ENCODE measurements at regions not wholly inside any gene's neighbourhood (a gene's known extent, or its start where the extent isn't known, plus 50 kb on each side); places are given as distances from the start of the nearest gene placed in this dataset.
"Not testable (repeated sequence)": the region's sequence is repeated elsewhere in the genome, so short reads cannot be mapped to it uniquely, and the experiment has no call there.

DNA sequence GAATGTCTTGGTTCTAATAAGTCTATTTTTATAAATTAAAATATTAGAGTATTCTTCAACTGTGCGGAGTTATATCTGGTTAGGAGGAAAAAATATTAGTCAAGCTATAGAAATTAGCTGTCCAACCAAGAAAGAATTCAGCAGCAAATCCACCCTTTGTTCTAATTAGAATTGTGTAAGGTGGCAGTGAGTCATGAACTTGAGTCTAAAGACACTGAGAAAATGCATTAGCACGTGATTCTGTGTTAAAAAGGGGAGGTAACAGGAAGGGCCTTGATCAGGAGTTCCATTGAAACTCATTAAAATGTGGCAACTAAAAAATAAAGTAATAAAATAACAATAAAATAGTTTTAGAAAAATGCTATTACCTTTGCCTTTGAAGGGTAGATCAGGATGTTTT lies 398.2 kb upstream of the RGS18 start:
- no peak for DNase-seq (ENCODE audit: low read depth)

DNA sequence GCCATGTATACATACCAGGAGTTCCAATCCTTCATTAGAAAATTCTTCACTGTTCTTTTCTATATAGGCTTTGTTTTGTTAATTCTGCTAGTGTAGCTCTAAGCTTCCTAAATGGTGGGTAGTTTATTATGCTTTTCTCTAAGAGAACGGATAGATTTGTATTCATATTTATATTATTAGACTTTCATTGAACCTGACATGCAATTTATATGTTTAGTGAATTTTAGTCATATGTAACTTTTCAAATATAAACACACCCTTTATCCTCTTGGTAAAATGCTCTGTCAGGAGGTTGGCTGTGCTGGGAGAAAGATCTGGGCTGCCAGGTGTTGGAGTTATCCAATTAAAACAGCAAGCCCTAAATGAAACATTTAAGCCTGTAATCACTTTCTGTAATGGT lies 369.7 kb upstream of the RGS18 start:
- no peak for DNase-seq (ENCODE audit: low read depth)

DNA sequence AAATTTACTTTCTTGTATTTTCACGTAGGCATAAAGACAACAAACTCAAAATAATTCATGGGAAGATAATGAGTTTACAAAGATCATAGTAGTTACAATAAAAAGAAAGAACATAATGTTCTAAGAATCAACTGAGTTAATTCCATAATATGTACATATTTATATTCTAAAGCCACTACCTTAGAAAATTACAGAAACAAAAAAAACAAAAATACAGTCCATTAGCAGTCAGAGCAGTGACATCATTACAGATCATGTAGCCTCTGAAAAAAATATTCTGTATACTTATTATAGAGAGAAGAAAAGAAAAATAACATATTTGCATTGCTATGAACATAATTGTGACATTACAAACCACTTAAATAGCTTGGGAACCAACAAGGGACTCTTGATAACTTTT lies 360.1 kb upstream of the RGS18 start:
- no peak for DNase-seq (ENCODE audit: low read depth)

DNA sequence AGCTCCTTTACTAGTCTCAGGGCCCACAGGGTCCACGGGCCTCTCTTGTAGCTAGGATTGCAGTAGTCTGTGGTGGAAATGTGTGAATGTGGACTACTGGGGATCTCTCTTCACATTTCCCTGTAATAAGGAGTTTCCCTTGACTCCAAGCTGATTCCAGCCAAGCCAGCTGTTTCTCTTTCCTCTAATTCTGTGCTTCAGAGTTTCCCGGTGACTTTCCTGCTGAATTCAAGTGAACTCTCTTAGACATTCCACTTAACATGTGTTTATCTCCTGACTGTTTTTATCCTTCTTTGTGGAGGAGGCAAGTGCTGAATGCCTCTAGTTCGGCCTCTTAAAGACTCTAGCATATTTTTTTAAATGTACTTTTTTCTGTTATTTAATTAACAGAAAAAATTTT lies 354.0 kb upstream of the RGS18 start:
- DNase-seq (ENCODE audit: low read depth) = no peak

- not testable (repeated sequence) for DNase-seq (ENCODE audit: low read depth)
These were observed 344.7 kb upstream of the RGS18 start for GRCh38 chr1:191813593-191813992.

DNA sequence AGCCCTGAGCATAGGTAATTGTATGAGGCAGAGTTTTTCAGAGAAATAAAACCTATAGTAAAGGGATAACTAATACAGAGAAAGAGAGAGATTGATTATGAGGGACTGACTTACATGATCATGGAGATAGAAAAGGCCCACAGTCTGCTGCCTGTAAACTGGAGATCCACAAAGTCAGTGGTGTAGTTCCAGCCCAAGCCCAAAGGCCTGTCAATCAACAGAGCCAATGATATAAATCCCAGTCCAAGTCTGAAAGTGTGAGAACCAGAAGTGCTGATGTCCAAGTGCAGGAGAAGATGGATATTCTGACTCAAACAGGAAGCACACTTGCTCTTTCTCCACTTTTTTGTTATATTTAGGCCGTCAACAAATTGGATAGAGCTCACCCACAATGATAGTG lies 340.1 kb upstream of the RGS18 start:
- DNase-seq (ENCODE audit: low read depth) = no peak

- no peak for DNase-seq (ENCODE audit: low read depth)
These were observed 326.7 kb upstream of the RGS18 start for GRCh38 chr1:191831572-191831971.

DNA sequence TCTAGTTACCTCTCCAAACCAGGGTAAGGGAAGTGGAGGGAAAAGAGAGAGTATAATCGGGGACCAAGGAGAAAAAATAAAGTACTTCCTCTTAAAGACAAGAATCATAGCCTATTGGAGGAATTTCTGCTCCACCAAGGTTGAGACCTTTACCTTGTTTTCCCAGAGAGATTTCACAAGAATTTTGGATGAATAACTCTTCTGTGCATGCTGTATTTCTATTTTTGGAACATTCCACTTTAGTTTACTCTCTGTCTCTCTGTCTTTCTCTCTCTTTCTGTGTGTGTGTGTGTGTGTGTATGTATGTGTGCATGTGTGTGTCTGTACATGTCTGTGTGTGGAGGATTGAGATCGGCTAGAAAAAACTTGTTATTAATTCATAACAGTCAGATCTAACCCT lies 318.4 kb upstream of the RGS18 start:
- DNase-seq (ENCODE audit: low read depth) = no peak

DNA sequence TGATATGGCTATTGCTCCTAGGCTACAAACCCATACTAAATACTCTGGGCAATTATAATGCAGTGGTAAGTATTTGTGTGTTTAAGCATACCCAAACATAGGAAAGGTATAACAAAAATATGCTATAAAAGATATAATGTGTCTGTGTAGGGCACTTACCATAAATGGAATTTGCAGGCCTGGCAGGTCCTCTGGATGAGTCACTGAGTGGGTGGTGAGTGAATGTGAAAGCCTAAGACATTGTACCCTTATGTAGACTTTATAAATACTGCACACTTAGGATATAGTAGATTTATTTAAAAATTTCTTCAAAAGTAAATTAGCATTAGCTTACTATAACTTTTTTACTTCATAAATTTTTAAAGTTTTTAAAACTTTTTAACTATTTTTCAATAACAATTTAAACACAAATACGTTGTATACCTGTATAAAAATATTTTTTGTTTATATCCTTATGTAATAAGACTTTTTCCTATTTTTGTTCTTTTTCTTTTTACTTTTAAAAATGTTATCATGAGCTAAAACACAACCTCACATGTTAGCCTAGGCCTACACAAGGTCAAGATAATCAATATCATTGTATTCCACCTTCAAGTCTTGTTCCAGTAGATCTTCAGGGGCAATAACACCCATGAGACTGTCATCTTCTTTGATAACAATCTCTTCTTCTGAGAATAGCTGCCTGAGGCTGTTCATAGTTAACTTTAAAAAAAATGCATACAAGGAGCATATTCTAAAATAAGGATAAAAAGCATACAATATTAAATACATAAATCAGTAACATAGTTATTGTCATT lies 306.3 kb upstream of the RGS18 start:
- DNase-seq (ENCODE audit: low read depth) = no peak

- DNase-seq (ENCODE audit: low read depth) = no peak
These were observed 305.4 kb upstream of the RGS18 start for GRCh38 chr1:191852907-191853306.

GRCh38 chr1:191857600-191857999 lies 300.7 kb upstream of the RGS18 start:
- DNase-seq (ENCODE audit: low read depth) = no peak

DNA sequence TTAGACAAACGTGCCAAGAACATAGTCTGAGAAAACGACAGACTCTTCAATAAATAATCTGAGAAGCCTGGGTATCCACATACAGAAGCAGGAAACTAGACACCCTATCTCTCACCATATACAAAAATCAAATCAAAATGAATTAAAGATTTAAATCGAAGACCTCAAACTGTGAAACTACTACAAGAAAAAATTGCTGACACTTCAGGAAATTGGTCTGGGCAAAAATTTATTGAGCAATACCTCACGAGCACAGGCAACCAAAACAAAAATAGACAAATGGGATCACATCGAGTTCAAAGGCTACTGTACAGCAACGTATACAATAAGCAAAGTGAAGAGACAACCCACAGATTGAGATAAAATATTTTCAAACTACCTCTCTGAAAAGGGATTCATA lies 292.8 kb upstream of the RGS18 start:
- no peak for DNase-seq (ENCODE audit: low read depth)

DNA sequence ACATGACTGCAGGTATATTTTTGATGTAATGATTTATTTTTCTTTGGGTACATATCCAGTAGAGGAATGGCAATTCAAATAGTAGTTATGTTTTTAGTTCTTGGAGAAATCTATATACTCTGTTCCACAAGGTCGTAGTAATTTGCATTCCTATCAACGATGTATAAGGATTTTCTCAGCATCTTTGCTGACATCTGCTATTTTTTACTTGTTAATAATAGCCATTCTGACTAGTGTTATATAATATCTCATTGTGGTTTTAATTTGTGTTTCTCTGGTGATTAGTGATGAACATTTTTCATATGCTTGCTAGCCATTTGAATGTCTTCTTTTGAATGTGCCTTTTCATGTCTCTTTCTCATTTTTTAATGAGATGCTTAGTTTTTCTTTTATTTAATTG lies 292.1 kb upstream of the RGS18 start:
- DNase-seq (ENCODE audit: low read depth) = no peak

GRCh38 chr1:191869790-191870312 lies 288.4 kb upstream of the RGS18 start:
- DNase-seq (ENCODE audit: low read depth) = no peak

- DNase-seq (ENCODE audit: low read depth) = no peak
These were observed 287.8 kb upstream of the RGS18 start for GRCh38 chr1:191870490-191870889.

GRCh38 chr1:191875994-191876393 lies 282.3 kb upstream of the RGS18 start:
- no peak for DNase-seq (ENCODE audit: low read depth)

- no peak for DNase-seq (ENCODE audit: low read depth)
These were observed 281.6 kb upstream of the RGS18 start for GRCh38 chr1:191876631-191877030.

- no peak for DNase-seq (ENCODE audit: low read depth)
These were observed 275.4 kb upstream of the RGS18 start for GRCh38 chr1:191882870-191883269.

- DNase-seq (ENCODE audit: low read depth) = no peak
These were observed 271.3 kb upstream of the RGS18 start for GRCh38 chr1:191886977-191887376.

DNA sequence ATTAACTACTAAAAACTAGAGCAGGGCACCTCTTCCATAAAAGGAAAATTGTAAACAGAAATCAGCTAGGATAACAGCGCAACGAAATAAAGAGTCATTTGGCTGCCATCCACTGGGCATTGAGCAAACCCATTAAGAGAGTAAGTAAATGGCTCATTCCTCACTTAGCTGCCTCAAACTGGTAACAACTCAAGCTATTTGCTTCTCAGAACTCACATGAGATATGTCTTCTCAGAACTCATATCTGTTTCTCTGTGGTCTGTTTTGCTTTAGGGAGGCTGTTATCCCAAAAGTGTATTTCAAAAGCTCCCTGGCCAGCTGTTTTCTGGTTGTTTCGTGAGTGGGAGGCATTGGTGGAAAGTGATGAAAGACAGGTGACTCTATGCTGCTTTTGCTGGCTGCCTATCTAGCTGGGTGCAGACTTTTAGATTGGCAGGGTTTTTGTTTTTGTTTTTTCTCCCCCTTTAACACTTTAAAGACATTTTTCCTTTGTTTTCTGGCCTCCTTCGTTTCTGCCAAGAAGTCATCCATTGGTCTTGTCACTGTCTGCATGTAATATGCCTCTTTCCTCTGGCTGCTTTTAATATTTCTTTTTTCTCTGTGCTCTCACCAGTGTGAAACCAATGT lies 269.2 kb upstream of the RGS18 start:
- no peak for DNase-seq (ENCODE audit: low read depth)

DNA sequence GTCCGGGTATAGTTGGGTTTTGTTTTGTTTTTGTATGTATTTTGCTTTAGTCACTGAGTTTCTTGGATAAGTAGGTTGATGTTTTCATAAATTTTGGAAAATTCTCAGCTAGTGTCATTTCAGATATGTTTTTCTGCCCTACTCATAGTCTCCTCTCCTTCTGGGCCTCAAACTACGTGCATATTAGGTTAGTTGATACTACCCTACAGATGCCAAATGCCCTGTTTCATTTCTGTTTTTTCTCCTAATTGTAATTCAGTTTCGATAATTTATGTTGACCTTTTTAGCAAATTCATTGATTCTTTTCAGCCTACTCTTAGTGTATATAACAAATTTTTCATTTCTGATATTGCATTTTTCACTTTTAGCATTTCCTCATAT lies 268.6 kb upstream of the RGS18 start:
- no peak for DNase-seq (ENCODE audit: low read depth)

DNA sequence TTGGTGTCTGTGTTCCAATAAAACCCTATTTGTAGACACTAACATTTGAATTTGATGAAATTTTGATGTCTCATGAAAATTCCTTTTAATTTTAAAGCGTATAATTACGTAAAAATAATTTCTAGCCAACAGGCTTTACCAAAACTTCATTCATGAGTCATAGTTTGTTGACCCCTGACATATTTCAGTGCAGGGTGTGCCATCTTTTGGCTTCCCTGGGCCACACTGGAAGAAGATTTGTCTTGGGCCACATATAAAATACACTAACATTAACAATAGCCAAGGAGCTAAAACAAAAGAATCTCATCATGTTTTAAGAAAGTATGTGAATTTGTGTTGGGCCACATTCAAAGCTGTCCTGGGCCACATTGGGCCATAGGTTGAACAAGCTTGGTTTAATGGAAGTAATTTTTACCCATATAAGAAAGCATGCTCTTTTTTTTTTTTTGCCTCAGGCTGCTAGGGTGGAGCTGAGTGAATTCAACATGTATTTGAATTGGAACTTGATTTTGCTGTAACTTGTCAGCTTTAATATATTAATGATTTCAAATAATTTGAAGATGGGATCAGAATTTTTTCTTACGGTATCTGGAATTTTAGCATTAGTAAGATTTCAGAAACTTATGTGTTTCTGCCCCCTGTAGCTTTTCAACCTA lies 267.7 kb upstream of the RGS18 start:
- DNase-seq (ENCODE audit: low read depth) = no peak

DNA sequence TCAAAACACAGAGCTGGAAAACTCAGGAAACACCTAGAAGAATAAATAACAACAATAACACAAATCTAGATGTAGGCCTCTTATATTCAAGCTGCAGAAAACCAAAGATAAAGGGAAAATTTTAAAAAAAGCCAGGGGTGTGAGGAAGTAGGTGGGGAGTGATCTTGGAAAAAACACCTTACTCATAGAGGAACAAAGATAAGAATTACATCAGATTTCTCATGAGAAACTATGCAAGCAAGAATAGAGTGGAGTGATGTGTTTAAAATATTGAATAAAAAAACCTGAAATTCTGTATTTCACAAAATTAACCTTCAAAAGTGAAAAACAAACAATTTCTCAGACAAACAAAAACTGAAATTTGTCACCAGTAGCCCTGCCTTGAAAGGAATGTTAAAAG lies 265.5 kb upstream of the RGS18 start:
- DNase-seq (ENCODE audit: low read depth) = no peak

All from GM04503 (cell line).